CD4-positive, alpha-beta T cell (primary cell): ENCODE measurements at regions not wholly inside any gene's neighbourhood (a gene's known extent, or its start where the extent isn't known, plus 50 kb on each side); places are given as distances from the start of the nearest gene placed in this dataset.
A peak's percentile ranks its signal among the peaks of the same experiment; 100 is the strongest.

Experiments used
- ATAC-seq: fragments of 200-7000 bp; cut with Tn5 transposase; one replicate; pipeline ENCODE4 v1.10.0; 2022; ENCODE audit warnings: mild to moderate bottlenecking; ENCODE audit not compliant: poor library complexity
- CTCF ChIA-PET: fragments of 350-600 bp; sonication (Branson Sonifier 250); formaldehyde crosslinking; loops from one replicate; lab custom pipeline; 2021; ENCODE audit warnings: antibody characterized with exemption, inconsistent platforms; lab: Charles Lee
- POLR2A ChIA-PET: fragments of 350-600 bp; sonication (Branson Sonifier 250); formaldehyde crosslinking; loops from one replicate; lab custom pipeline; 2021; ENCODE audit warnings: antibody characterized with exemption, inconsistent platforms; lab: Charles Lee
- DNase-seq, 14 experiments: peaks; one replicate each; pipeline ENCODE4 v3.0.0-alpha.2; 2013 to 2020; ENCODE audit warnings: mixed read lengths in 2 of 14
- H3K27ac ChIP-seq, 2 donors: one replicate each; pipeline versions ENCODE4 v1.5.1 to v1.7.0; 2013; ENCODE audit warnings: low read length in 2 of 2, low read depth in 1 of 2, mild to moderate bottlenecking in 1 of 2
- H3K27me3 ChIP-seq, 2 experiments: 1 replicate in 1 of 2; 2 replicates in 1 of 2; pipeline versions ENCODE4 v1.6.1 to v1.7.0; 2013; ENCODE audit warnings: low read length in 2 of 2, control low read depth in 1 of 2, mild to moderate bottlenecking in 1 of 2, moderate library complexity in 1 of 2; ENCODE audit not compliant: insufficient read depth in 2 of 2, control insufficient read depth in 1 of 2
- H3K36me3 ChIP-seq: one replicate; pipeline ENCODE4 v1.6.1; 2013; ENCODE audit warnings: low read length, control low read depth; ENCODE audit not compliant: insufficient read depth
- H3K4me1 ChIP-seq: one replicate; pipeline ENCODE4 v1.6.1; 2013; ENCODE audit warnings: low read length, control low read depth; ENCODE audit not compliant: insufficient read depth
- H3K4me3 ChIP-seq: one replicate; pipeline ENCODE4 v1.5.1; 2013; ENCODE audit warnings: mild to moderate bottlenecking, low read length, moderate library complexity
- H3K9me3 ChIP-seq, 2 experiments: 1 replicate in 1 of 2; 2 replicates in 1 of 2; pipeline versions ENCODE4 v1.6.1 to v1.7.0; 2013; ENCODE audit warnings: low read length in 2 of 2, mild to moderate bottlenecking in 2 of 2, control low read depth in 1 of 2, moderate library complexity in 1 of 2; ENCODE audit not compliant: control insufficient read depth in 1 of 2, insufficient read depth in 1 of 2
- H3K27ac Mint-ChIP-seq: one replicate; pipeline ENCODE4 v1.8.0; 2020; ENCODE audit warnings: mixed read lengths
- H3K27me3 Mint-ChIP-seq: one replicate; pipeline ENCODE4 v1.8.0; 2021; ENCODE audit warnings: mixed read lengths
- H3K36me3 Mint-ChIP-seq: one replicate; pipeline ENCODE4 v1.8.0; 2021; ENCODE audit warnings: low read depth, mixed read lengths
- H3K4me1 Mint-ChIP-seq: one replicate; pipeline ENCODE4 v1.8.0; 2021; ENCODE audit warnings: low read depth, mixed read lengths
- H3K4me3 Mint-ChIP-seq: one replicate; pipeline ENCODE4 v1.8.0; 2020; ENCODE audit warnings: mild to moderate bottlenecking, mixed read lengths
- H3K9me3 Mint-ChIP-seq: one replicate; pipeline ENCODE4 v1.8.0; 2020; ENCODE audit warnings: mixed read lengths
- intact Hi-C, 2 experiments: fragments of 100-400 bp; cut with DNase I in 1 of 2; cut with micrococcal nuclease in 1 of 2; formaldehyde crosslinking; loops; one replicate each; pipeline versions ENCODE4 v1.15.1 to v1.9.0; 2023 to 2025; cut with DNase I, micrococcal nuclease
- TF ChIP-seq, protein P1 (sequence below): fragments of 200-600 bp; IDR thresholded peaks from one replicate; pipeline ENCODE4 v1.8.0; 2022; ENCODE audit warnings: antibody characterized with exemption, mild to moderate bottlenecking

GRCh38 chr5:34521628-34522290 lies 134.4 kb upstream of the RAI14 start:
- H3K9me3 Mint-ChIP-seq: no peaks in the 10 kb centered on the region
- ChIA-PET POLR2A (no interaction called here), CTCF (no interaction called here)
- TF ChIP-seq, protein P1, sequence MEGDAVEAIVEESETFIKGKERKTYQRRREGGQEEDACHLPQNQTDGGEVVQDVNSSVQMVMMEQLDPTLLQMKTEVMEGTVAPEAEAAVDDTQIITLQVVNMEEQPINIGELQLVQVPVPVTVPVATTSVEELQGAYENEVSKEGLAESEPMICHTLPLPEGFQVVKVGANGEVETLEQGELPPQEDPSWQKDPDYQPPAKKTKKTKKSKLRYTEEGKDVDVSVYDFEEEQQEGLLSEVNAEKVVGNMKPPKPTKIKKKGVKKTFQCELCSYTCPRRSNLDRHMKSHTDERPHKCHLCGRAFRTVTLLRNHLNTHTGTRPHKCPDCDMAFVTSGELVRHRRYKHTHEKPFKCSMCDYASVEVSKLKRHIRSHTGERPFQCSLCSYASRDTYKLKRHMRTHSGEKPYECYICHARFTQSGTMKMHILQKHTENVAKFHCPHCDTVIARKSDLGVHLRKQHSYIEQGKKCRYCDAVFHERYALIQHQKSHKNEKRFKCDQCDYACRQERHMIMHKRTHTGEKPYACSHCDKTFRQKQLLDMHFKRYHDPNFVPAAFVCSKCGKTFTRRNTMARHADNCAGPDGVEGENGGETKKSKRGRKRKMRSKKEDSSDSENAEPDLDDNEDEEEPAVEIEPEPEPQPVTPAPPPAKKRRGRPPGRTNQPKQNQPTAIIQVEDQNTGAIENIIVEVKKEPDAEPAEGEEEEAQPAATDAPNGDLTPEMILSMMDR: no peak
- H3K9me3 ChIP-seq: no peaks in the 10 kb centered on the region
- no peaks in the 10 kb centered on the region for H3K4me1 Mint-ChIP-seq
- H3K4me3 ChIP-seq: no peak overlapping the region
- peaks cover 11% of the 10 kb centered on the region for H3K27me3 Mint-ChIP-seq
- H3K27me3 ChIP-seq: peaks cover 0 to 2% of the 10 kb centered on the region in 2 experiments
- no peak overlapping the region for H3K4me3 Mint-ChIP-seq
- H3K36me3 Mint-ChIP-seq: no peaks in the 10 kb centered on the region
- no peaks in the 10 kb centered on the region for H3K4me1 ChIP-seq
- DNase-seq (no peak), ATAC-seq (no peak)
- intact Hi-C loops: loop anchor here (5.0 kb wide), 2 partner anchors 316 to 481 kb away; partner anchors contain the start of gene TTC23L (in 1 of the 2)
- H3K27ac ChIP-seq: no peak overlapping the region
- no peaks in the 10 kb centered on the region for H3K36me3 ChIP-seq
- no peak overlapping the region for H3K27ac Mint-ChIP-seq

DNA sequence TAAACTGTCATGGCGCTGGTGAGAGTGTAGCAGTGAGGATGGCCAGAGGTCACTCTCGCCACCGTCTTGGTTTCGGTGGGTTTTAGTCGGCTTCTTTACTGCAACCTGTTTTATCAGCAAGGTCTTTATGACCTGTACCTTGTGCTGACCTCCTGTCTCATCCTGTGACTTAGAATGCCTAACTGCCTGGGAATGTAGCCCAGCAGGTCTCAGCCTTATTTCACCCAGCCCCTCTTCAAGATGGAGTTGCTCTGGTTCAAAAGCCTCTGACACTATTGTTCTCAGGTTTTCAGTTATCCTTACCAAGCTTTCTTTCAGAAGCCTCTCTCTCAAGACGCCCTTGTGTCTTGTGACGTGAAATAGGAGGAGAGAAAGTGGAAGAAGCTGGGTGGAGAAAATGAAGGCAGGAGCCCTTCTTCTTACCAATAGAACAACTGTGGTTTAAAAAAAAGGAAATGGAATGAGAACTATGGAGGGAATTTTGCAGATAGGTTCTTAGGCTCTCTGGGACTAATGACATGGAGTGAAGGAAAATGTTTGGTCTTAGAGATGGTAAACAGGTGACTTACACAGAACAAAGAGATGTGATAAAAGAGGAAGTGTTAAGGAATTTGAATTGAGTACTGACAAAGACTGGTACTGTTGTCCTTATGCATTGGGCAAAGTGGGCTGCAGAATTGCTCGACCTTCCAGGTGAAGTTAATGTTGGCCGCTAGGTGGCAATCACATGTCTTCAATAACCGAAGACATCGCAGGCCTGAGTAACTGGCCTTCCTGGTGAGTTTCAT lies 133.3 kb upstream of the RAI14 start:
- peaks cover 9% of the 10 kb centered on the region for H3K27me3 Mint-ChIP-seq
- ChIA-PET POLR2A (no interaction called here), CTCF (interaction anchor here (2.6 kb wide), 1 partner anchor 375 kb away, joined by 12 read pairs; no protein-coding TSS in a partner anchor)
- Histone ChIP-seq H3K27ac (no peak overlapping the region), H3K4me1 (no peaks in the 10 kb centered on the region), H3K27me3 (peaks cover 0 to 2% of the 10 kb centered on the region in 2 experiments), H3K36me3 (no peaks in the 10 kb centered on the region), H3K4me3 (no peak overlapping the region), H3K9me3 (no peaks in the 10 kb centered on the region)
- H3K4me3 Mint-ChIP-seq: no peak overlapping the region
- no peak overlapping the region for H3K27ac Mint-ChIP-seq
- no peaks in the 10 kb centered on the region for H3K9me3 Mint-ChIP-seq
- intact Hi-C loops: loop anchor here (1.0 to 5.0 kb wide), 3 partner anchors 315 to 480 kb away; partner anchors contain the start of gene TTC23L (in 1 of the 2)
- no peaks in the 10 kb centered on the region for H3K4me1 Mint-ChIP-seq
- peak; percentile 8 to 75 (median 40) for DNase-seq
- no peaks in the 10 kb centered on the region for H3K36me3 Mint-ChIP-seq
- TF ChIP-seq, protein P1: peak; percentile 82
- ATAC-seq: peak; percentile 26

DNA sequence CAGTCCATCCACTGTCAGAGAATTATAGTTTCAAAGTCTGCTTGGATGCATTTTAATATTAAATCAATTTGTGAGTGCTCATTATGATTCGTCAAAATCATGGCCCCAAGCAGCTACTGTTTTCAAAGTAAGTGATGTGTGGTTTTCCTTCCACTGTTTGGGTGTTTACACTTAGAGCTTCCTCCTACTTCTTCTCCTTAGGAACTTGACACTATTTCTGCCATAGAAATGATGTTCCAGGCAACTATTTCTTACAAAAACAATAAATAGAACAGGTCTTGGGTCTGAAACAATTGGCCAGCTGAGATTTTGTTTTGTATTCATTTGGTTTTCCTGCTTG lies 132.8 kb upstream of the RAI14 start:
- ChIA-PET POLR2A (no interaction called here), CTCF (interaction anchor here (2.6 kb wide), 1 partner anchor 375 kb away, joined by 12 read pairs; no protein-coding TSS in a partner anchor)
- H3K27me3 Mint-ChIP-seq: peaks cover 9% of the 10 kb centered on the region
- H3K27me3 ChIP-seq: peaks cover 0 to 2% of the 10 kb centered on the region in 2 experiments
- H3K4me1 Mint-ChIP-seq: no peaks in the 10 kb centered on the region
- no peaks in the 10 kb centered on the region for H3K4me1 ChIP-seq
- intact Hi-C loops: loop anchor here (1.0 to 5.0 kb wide), 3 partner anchors 314 to 479 kb away; partner anchors contain the start of gene TTC23L (in 1 of the 2)
- no peak overlapping the region for H3K27ac Mint-ChIP-seq
- ATAC-seq: no peak
- H3K9me3 Mint-ChIP-seq: no peaks in the 10 kb centered on the region
- no peaks in the 10 kb centered on the region for H3K9me3 ChIP-seq
- H3K36me3 Mint-ChIP-seq: no peaks in the 10 kb centered on the region
- no peak overlapping the region for H3K27ac ChIP-seq
- no peak overlapping the region for H3K4me3 ChIP-seq
- DNase-seq: no peak
- TF ChIP-seq, protein P1: peak; percentile 34
- H3K4me3 Mint-ChIP-seq: no peak overlapping the region
- H3K36me3 ChIP-seq: no peaks in the 10 kb centered on the region
